ENCODE measurements at regions not wholly inside any gene's neighbourhood (a gene's known extent, or its start where the extent isn't known, plus 50 kb on each side); places are given as distances from the start of the nearest gene placed in this dataset.

GRCh38 chr14:101236496-101237251 lies 324.6 kb upstream of the DIO3 start:
- TF ChIP-seq CTCF (IDR thresholded peaks at IDR 0.05; ENCODE audit: low read depth, low read length), result no peak
- H3K4me3 ChIP-seq (ENCODE audit: low read depth, low read length), result no peak overlapping the region

GRCh38 chr14:101237252-101237616 lies 324.1 kb upstream of the DIO3 start:
- TF ChIP-seq CTCF (IDR thresholded peaks at IDR 0.05; ENCODE audit: low read depth, low read length), result no peak
- H3K4me3 ChIP-seq (ENCODE audit: low read depth, low read length), result no peak overlapping the region

GRCh38 chr14:101239065-101239464 lies 322.2 kb upstream of the DIO3 start:
- no peak for TF ChIP-seq CTCF (IDR thresholded peaks at IDR 0.05; ENCODE audit: low read depth, low read length)
- no peak overlapping the region for H3K4me3 ChIP-seq (ENCODE audit: low read depth, low read length)

- H3K4me3 ChIP-seq (ENCODE audit: low read depth, low read length), result no peak overlapping the region
- no peak for TF ChIP-seq CTCF (IDR thresholded peaks at IDR 0.05; ENCODE audit: low read depth, low read length)
These were observed 320.1 kb upstream of the DIO3 start for GRCh38 chr14:101241147-101241546.

- no peak for TF ChIP-seq CTCF (IDR thresholded peaks at IDR 0.05; ENCODE audit: low read depth, low read length)
- H3K4me3 ChIP-seq (ENCODE audit: low read depth, low read length), result no peak overlapping the region
These were observed 319.5 kb upstream of the DIO3 start for GRCh38 chr14:101241807-101242278.

- no peak overlapping the region for H3K4me3 ChIP-seq (ENCODE audit: low read depth, low read length)
- no peak for TF ChIP-seq CTCF (IDR thresholded peaks at IDR 0.05; ENCODE audit: low read depth, low read length)
These were observed 318.6 kb upstream of the DIO3 start for GRCh38 chr14:101242442-101243385.
